ENCODE measurements at regions not wholly inside any gene's neighbourhood (a gene's known extent, or its start where the extent isn't known, plus 50 kb on each side); places are given as distances from the start of the nearest gene placed in this dataset.

DNA sequence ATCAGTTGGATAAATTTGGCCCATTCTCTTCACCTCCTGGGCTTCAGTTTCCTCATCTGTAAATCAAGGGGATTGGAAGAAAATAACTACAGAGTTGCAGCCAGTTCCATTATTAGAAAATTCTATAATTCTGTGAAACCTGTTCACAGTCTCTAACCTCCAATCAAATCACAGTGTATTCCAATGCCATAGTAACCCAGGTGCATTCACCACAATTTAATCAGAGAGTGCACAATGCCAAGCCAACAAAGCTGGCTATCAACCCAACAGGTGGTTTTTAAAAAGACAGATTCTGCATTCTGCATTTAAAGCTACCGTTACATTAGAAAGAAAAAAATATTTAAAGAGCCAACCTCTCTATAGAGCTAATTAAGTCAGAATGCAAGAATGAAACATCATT, 308.6 kb downstream of the RNF144A start:
- no peak for DNase-seq

DNA sequence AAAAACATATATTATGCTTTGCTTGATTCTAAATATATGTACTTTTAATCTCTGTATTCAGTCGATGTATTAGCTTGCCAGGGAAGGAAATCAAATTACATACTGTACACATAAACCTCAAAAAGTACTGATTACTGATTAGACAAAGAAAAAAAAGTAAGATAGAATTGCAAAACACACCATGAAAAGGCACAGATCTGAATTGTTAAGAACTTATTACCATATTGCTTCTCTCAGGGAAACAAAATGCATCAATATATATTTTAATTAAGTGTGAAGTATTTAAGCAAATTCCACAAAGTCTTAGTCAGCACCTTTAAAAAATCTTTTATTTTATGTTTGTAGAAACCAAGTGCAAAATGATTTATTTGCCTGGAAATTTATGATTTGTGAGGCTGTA, 309.3 kb downstream of the RNF144A start:
- DNase-seq = no peak

DNA sequence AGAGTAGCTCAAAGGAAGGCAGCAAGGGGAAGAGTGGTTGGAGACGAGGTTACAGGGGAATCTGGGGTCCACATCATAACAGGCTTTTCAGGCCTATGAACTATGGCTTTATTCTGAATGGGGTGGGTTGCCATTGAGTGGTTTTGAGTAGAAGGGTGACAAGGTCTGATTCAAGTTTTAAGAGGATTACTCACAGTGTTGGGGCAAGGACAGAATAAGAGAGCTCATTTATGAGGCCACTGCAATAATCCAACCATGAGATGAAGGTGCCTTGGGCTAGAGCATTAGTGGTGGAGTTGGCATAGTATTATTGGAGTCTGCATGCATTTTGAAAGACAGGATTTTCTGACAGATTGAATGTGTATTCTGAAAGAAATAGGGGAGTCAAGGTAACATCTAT, 315.9 kb downstream of the RNF144A start:
- DNase-seq = no peak

DNA sequence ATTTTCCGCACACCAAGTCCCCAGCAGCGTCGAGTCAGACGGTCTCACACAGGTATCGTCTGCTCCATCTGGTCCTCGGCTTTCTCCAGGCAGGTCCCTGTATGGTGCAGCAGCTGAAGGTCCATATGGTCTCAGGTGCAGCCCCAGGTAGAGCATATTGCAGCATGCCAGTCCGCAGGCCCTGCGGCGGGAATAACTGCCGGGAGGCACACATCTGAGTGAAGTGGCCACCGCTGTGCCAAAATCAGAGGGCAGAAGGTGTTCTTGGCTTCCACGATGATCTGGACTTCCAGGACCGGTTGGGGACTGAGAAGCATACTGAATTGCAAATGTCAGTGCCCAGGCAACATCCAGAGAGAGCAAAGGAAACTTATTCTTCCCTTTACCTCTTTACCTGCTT, 320.3 kb downstream of the RNF144A start:
- no peak for DNase-seq

DNA sequence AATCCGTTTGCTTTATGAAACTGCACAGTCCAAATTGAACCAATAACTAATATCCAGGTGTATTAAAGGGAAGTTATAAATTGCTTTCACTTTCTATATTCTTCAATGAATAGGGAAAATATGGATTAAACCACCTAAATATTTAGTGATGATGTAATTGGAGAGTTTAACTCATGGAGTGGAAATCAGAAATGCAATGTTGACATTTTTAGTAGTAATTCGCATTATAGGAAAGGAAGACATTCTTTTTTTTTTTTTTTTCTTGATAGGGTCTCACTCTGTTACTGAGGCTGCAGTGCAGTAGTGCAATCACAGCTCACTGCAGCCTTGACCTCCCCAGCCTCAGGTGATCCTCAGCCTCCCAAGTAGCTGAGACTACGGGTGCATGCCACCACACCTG, 321.9 kb downstream of the RNF144A start:
- no peak for DNase-seq

DNA sequence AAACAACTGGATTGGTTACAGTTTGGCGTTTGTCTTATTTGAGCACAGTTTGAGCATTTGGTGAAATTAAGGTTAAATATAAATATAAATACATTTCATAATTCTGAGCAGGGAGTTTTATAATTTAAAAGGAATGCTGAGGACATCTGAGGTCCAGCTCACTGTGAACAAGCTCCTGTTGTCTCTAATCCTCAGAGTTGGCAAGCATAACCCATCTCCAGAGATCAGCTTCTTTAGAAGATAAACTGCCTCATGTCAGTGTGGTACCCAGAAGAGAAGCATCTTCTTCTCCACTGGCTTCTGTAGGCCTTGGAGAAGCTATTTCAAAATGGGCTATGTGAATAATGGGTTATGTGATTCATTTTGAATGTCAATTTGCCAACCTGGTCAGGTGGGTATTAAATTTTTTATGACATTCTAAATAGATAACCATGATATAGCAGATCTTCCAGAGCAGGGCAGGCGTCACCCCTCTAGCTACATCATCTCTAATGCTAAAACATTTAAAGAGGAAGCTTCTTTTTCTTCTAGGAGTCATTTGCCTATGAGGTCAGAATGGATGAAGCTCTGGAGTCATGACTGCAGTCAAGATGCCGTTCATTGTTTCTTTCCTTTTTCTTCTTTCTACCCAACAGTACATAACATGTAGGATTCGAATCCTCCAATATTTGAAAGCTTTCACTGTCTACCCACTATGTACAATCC, 324.0 kb downstream of the RNF144A start:
- DNase-seq = no peak

DNA sequence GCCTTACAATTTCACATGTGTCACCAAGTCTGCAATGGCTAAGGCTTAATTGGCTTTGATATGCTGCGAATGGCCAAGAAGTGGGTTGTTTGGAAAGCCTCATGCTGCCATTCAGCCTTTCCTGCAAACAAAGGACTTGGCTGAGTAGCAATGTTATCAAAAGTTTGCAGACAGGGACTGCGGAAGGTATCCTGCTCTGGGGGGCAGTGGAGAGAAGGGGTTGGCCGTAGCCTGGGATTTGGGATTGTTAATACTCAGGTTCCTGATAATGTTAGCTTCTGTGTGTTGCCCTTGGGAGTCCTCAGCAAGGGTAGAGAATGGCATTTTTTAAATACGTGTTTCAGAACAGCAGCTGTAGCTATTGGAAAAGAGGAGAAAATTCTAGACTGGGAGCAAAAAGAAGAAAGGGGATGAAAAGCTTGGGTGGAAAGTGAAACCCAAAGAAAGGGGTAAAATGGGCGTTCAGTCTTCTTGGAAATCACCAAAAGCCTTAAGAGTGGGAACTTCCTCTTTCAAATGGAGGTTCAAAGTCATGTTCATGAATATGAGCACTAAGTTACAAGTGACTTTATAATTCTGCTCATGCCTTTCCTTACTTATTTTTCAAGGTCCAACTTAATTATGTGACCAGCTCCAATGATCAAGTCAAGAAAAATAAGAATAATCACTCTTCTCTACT, 325.1 kb downstream of the RNF144A start:
- no peak for DNase-seq

DNA sequence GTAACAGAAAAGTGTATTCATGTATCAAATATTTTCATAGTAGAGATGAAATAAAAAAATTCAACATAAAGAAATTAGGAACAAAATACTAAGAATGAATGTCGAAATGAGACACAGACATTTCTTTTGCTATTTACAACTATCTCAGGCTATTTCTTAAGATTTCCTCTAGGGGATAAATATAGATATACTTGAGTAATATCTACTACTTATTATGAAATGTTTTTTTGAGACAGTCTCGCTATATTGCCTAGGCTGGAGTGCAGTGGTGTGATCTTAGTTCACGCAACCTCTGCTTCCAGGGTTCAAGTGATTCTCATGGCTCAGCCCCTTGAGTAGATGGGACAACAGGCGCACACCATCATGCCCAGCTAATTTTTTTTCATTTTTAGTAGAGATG, 326.1 kb downstream of the RNF144A start:
- DNase-seq = no peak

DNA sequence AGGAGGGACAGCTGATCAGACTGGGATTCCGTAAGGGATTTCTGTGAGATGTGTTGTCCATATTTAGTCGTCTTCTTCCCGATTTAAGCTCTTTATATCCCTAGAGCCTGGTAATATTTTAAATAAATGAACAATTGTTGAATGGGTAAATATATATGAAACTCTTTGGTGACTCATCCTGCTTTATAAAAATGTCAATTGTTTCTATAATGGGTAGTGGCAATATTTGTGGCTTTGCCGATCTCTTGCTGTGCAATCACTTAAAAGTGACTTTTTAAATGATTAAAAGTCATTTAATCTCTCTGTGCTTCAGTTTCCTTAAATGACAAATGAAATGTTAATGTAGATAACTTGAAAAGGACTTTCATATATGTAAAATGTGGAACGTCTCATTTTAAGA, 339.2 kb downstream of the RNF144A start:
- no peak for DNase-seq

DNA sequence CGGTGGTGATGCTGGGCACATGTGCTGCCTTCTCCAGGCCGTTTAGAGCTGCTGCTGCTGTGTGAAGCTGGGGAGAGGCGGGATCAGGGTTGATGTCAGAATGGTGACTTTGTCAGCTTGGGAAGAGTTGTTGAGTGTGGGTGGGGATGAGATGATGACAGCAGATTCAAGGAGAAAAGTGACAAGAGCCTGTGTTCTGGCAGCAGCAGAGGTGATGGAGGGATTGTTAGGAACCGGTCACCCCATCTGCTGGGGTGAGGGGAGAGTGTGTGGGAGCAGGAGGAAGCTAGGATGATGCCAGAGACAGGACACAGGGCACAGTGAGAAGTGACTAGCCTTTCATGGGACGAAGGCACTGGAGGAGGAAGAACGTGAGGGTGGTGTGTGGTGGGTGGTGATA, 345.5 kb downstream of the RNF144A start:
- no peak for DNase-seq

DNA sequence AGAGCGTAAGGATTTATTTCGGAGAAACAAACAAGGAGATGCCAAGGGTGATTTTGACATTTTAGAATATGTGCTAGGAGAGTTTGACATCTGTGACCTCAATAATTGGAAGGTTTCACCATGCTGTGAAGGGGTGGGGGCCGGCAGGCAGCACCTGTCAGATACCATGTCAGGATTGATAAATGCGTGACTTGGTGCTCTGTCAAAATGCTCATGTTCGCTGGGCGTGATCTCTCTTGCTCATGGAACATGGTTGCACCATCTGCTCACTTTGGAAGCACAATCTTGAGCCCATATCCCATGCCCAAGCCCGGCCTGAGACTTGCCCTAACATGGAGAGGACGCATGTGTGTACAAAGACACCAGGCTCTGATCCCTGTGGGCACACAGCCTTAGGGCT, 347.6 kb downstream of the RNF144A start:
- DNase-seq = no peak

DNA sequence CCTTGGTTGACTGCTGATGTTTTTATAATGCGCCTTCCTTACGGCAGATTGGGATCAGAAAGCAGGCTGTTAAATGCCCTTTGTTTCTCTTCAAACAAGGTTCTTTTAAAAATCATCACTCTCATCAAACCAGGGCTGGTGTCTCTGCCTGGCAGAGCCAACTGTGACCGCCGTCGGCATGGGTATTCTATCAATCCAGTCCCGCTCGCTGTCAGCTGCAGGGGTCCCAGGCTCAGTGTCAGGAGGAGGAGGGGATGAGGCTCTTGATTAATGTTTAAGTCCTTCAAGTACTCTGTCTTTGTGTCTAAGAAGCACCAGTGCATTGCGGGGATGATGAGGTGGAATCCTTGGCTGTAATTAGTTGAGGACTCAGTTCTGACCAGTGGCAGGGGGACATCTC, 348.1 kb downstream of the RNF144A start:
- DNase-seq = no peak

DNA sequence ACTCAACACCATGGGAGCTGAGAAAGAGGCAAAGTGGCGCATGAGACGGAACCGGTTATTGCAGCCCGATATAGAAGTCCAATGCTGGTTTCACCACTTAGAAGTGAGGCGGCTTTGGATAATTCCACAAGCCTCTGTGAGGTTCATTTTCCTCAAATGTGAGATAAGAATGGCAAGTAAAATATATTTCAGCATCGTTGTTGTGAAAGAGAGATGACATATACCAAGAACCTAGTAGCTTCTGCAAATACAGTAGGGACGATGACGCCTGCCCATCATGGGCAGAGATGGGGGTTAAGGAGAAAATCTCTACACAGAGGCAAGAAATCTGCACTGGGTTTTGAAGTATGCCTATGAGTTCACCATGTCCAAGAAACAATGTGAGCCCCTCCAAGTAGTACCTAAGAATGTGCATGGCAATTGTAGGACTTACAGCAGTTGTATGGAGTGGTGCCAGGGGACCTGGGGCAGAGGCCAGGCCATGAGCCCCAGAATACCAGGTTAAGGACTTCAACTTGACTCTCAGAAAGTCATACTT, 352.0 kb downstream of the RNF144A start:
- DNase-seq = no peak

DNA sequence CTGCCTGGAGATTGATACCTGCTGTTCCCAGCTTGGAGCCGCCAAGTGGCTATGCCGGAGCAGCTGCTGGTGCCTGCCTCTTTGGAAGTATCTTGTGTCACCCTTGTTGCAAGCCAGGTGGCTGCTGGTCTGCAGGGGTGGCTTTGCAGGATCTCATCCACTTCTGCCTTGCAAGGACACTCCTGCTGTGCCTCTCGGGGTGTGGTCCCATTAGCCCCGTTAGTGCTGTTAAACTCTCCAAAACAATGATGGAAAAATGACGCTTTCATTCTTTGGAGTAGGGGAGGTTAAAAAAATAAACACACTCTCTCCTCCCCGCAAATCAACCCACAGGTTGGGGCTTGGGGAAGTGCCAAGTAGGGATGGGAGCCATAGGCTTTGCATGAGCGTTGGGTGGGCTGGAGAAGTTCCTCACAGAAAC, 352.8 kb downstream of the RNF144A start:
- DNase-seq = no peak

DNA sequence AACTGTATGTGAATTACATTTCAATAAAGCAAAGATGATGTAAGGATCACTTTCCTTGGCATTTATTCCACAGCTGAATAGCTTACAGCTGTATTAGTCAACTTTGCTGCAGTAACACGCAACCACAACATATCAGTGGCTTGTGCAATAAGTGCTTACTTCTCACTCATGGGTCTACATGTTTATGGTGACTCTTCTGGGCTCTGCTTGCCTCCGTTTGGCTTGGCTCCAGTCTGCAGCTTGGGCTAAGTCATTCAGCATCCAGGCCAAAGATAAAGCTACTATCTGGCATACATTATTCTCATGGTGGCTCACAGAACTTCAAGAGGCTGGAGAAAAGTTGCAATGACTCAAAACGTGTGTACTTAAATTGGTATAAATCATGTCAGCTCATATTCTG, 355.0 kb downstream of the RNF144A start:
- DNase-seq = no peak

DNA sequence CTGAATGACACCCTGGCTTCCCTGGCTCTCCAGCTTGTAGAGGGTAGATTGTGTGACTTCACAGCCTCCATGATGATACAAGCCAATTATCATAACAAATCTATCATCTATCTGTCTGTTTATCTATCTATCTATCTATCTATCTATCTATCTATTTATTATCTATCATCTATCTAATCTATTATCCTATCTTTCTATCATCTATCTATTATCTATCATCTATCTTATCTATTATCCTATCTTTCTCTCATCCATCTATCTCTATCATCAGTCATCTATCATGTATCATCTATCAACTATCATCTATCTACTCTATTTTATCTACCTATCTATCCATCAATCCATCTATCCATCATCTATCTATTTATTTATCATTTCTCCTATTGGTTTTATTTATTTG, 361.8 kb downstream of the RNF144A start:
- no peak for DNase-seq

DNA sequence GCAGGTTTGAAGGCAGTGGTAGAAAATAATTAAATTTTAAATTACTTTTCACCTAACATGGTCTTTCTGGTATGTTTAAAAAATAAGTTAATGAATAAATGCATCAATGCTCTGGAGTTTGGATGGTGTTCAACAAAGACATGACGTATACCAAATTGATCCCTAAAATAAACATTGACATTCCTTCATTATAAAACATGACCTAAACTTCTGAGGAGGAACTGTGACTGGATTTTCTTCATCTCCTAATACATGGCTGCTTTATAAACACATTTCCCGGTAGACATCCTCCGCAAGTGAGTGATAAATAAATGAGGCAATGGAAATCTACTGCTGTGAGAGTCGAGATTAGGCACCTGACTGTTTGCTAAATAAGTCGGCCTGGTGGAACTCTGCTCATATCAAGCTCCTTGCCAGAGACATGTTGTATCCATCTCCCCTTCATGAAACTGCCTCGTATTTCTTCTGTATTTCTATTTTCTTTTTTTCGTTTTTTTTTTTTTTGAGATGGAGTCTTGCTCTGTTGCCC, 362.3 kb downstream of the RNF144A start:
- no peak for DNase-seq

DNA sequence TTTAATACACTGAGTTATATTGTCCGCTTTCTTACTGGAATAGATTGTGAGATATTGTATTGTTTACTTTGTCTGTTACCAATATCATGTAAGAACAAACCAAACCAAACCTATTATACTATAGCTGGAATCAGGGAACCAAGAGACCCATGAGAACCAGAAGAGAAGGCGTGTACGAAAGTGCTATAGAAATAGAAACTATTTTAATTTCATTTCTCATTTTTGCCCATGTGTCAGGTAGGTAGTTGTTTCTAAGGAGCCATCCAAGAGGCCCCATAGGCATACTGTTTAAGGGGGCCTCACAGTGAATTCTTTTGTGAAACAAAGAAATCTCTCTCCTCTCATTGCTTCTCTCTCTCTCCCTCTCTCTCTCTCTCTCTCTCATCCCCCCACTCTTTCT, 363.6 kb downstream of the RNF144A start:
- no peak for DNase-seq

DNA sequence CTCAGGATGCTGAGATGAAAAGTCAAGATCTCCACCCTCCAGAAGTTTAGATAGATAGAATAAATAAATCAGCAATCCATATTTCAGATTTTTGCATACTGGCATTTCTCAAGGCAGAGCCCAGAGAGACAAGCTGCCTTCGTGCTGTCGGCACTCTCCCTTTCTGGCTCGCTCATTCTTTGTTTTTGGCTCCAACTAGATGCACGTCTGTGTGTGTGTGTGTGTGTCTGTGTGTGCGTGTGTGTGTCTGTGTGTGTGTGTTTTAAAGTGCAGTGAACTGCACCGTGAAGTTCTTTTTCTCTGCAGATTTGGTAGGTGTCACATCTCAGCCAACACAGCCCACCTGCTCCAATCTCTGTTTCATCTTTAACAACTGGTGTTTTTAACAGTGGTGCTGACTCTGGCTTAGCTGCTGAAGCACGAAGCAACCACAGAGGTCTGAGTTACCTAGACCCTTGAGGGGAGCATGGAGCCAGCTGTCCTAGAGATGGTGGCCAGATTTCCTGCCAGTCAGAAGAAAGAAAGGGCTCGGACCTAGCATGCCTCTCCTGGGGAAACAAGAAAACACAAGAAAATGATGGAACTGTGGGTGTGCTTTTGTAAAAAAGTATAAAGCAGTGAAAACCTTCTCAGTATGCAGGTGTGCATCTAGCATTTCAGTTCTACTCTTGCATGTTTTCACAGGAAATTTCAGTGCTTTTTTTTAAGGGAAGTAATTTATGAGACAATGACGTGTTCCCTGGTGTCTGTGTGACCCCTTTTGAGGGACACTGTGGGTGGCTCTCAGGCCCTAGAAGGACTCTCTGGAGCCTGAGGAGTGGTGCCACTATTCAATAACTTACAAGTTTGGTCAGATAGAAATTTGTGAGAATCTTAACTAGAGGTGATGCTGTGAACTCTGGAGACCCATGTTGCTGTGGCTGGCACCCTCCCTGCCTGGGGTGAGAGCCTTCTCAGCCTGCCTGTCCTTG, 364.3 kb downstream of the RNF144A start:
- no peak for DNase-seq

DNA sequence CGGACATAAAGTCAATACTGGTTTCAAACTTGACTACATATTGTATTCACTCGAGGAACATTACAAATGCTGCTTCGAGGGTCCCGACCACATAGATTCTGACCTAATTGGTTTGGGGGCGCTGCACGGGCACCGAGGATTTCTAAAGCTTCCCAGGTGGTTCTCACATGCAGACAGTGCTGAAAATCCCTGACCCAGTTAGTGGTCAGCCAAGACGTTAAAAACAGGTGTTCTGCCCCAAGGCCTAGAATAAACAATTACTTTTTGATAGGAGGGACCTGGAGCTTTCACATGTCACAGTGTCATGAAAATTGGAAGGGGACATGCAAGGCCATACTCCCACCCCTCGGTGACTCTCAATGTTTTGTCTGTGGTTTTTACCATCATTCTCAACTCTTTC, 368.9 kb downstream of the RNF144A start:
- DNase-seq = no peak

DNA sequence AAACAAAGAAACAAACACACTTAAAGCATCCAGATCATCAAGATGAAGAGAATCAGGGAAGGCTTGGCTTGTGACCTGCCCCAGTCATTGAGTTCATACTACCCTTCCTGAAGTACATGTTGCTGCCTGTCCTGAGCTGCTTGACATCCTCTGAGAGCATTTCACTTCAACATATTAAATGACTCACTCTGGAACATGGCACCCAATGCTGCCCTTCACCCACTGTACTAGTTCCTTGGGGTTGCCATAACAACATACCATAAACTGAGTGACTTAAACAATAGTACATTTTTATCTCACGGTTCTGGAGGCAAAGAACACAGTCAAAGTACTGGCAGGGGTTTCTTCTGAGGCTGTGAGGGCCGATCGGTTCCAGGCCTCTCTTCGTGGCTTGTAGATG, 371.3 kb downstream of the RNF144A start:
- no peak for DNase-seq

DNA sequence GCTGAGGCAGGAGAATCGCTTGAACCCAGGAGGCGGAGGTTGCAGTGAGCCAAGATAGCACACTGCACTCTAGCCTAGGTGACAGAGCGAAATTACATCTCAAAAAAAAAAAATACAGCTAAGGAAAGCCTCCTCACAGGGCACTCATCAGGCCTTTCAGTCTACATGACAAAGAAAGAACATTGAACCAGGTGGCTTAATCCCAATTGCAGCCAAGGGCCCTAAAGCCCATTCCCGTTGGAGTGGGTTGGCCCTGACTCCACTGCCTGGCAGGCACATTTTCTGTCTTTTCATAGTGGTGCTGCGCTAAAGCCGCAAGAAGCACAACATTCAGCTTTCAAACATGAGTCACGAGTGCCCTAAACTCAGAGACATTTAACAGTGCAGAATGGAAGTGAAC, 372.5 kb downstream of the RNF144A start:
- no peak for DNase-seq

DNA sequence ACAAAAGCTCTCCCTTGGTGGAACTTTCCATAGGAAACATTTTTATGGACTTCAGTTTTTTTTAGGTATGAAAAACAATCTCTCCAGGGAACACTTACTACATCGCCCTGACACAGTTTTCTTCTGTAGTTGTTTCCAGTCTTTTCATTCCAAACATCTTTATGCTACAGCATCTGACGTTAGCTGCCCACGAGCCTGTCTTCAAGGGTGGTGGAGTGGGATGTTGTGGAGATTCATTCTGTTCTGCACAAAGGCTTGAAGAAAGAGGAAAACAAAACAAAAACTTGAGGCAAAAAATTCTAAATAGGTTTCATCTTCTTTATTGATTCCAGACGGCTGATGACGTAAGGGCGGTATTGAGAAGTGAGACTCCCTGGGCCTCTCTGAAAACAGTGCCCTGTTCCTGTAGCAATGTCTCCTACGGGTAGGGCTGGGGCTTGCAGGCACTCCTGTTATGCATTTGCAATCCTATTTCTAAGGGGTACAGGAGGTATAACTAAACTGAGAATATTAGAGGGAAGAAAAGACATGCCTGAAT, 375.0 kb downstream of the RNF144A start:
- DNase-seq = no peak
